Activated T-cell treated with anti-CD3 and anti-CD28 coated beads, Interleukin-2, amount 50 U/mL, for 24 hours (primary cell): ENCODE measurements at regions not wholly inside any gene's neighbourhood (a gene's known extent, or its start where the extent isn't known, plus 50 kb on each side); places are given as distances from the start of the nearest gene placed in this dataset.

ENCODE experiments used
- DNase-seq: peaks from one replicate; pipeline ENCODE4 v3.0.0-alpha.2; 2020
- H3K27ac Mint-ChIP-seq: 2 replicates; pipeline ENCODE4 v1.8.0; 2020; ENCODE audit warnings: mild to moderate bottlenecking, mixed read lengths
- H3K27me3 Mint-ChIP-seq: 2 replicates; pipeline ENCODE4 v1.8.0; 2020; ENCODE audit warnings: mixed read lengths
- H3K36me3 Mint-ChIP-seq: 2 replicates; pipeline ENCODE4 v1.8.0; 2020; ENCODE audit warnings: low read depth, mixed read lengths
- H3K4me1 Mint-ChIP-seq: 2 replicates; pipeline ENCODE4 v1.8.0; 2020; ENCODE audit warnings: low read depth, mixed read lengths
- H3K4me3 Mint-ChIP-seq: 2 replicates; pipeline ENCODE4 v1.8.0; 2020; ENCODE audit warnings: mild to moderate bottlenecking, moderate library complexity, mixed read lengths
- H3K9me3 Mint-ChIP-seq: 2 replicates; pipeline ENCODE4 v1.8.0; 2020; ENCODE audit warnings: mixed read lengths

DNA sequence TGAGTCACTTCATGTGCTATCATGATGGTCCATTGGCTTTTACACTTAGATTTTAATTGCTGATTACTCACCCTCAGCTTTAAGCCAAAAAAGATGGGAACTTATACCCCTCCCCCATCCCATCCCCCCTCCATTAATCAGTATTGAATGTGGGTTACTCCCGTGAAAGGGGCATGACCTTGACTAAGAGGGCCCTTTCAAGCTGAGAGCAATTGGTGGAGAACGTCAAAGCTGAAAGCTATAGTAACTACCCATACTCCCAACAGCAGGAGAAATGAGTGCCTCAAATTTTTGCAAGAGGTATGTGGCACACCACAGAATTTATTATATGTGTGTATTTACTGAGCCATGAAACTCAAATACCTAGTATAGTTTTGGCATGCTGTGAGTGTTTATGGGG lies 99.7 kb upstream of the CDH8 start:
- H3K27ac Mint-ChIP-seq, result no peak overlapping the region
- H3K9me3 Mint-ChIP-seq, result peaks cover 57% of the 10 kb centered on the region

GRCh38 chr16:62135446-62135845 lies 99.2 kb upstream of the CDH8 start:
- Mint-ChIP-seq H3K4me3 (no peak overlapping the region), H3K27me3 (no peaks in the 10 kb centered on the region), H3K4me1 (no peaks in the 10 kb centered on the region), H3K9me3 (peaks cover 57% of the 10 kb centered on the region), H3K27ac (no peak overlapping the region), H3K36me3 (no peaks in the 10 kb centered on the region)
- DNase-seq, result no peak

More for the DNA sequence above, 99.7 kb upstream of the CDH8 start:
- DNase-seq, result no peak
- Mint-ChIP-seq H3K4me3 (no peak overlapping the region), H3K4me1 (no peaks in the 10 kb centered on the region), H3K27me3 (no peaks in the 10 kb centered on the region), H3K36me3 (no peaks in the 10 kb centered on the region)

DNA sequence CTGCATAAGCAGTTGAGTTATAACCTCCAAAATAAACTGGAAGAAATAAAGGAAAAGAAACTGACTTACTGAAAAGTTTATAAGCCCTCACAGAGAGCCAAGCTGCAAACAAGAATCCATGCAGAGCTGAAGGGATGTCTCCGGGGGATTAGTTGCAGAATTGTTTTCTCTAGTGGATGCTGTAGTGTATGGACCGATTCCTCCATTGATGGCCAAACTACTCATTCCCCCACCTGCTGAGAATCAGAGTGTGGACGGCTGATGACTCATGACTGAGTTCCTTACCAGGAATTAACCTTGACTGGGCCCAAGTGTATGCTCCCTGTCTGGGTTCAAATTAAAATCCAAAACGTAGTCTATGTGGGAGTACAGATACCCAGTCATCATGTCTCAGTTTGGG lies 93.9 kb upstream of the CDH8 start:
- Mint-ChIP-seq H3K27me3 (no peaks in the 10 kb centered on the region), H3K4me1 (no peaks in the 10 kb centered on the region), H3K4me3 (no peak overlapping the region), H3K36me3 (no peaks in the 10 kb centered on the region), H3K9me3 (peaks cover 28% of the 10 kb centered on the region), H3K27ac (no peak overlapping the region)
- DNase-seq, result no peak

DNA sequence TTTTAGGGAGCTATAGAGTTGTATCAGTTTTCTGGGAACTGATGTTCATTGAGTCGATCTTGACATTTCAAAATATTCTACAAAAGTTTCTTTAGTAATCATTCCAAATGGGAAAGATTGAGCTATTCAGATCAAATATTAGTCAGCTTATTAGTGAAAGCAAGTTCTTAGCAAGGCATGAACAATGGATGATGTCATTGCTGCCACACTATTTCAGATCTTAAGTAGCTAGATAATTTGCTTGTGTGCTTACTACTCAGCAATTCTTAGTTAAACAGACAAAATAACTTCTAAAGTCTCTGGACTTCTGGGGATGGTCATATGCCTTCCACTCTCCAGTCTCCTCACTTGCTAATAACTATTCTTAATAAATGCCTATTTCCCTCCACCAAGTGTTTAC lies 69.0 kb upstream of the CDH8 start:
- H3K36me3 Mint-ChIP-seq, result no peaks in the 10 kb centered on the region
- H3K27ac Mint-ChIP-seq, result no peak overlapping the region
- no peaks in the 10 kb centered on the region for H3K4me1 Mint-ChIP-seq
- H3K9me3 Mint-ChIP-seq, result peaks cover 11% of the 10 kb centered on the region
- H3K4me3 Mint-ChIP-seq, result no peak overlapping the region
- H3K27me3 Mint-ChIP-seq, result no peaks in the 10 kb centered on the region
- DNase-seq, result no peak

GRCh38 chr16:62102588-62102987 lies 66.3 kb upstream of the CDH8 start:
- peaks cover 14% of the 10 kb centered on the region for H3K9me3 Mint-ChIP-seq
- no peaks in the 10 kb centered on the region for H3K4me1 Mint-ChIP-seq
- no peaks in the 10 kb centered on the region for H3K36me3 Mint-ChIP-seq
- H3K27me3 Mint-ChIP-seq, result no peaks in the 10 kb centered on the region
- no peak overlapping the region for H3K27ac Mint-ChIP-seq
- no peak for DNase-seq
- no peak overlapping the region for H3K4me3 Mint-ChIP-seq

DNA sequence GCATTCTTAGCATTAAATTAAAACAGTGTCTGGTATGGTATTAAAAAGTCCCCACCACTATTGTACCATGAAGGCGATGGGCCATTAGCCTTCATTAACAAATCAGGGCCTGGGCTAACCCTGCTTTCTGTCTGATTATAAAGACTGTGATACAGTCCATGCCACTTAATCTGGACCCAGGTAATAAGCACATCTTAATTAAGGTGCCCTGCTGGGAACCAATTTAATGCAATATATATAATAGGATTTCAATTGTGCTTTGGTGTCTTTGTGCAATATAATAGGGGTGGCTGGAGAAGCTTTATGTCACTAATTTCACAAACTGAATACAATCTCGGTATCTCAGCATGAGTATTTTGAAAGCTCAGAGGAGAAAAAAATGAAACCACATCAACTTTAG lies 64.4 kb upstream of the CDH8 start:
- Mint-ChIP-seq H3K4me1 (no peaks in the 10 kb centered on the region), H3K27me3 (no peaks in the 10 kb centered on the region), H3K36me3 (no peaks in the 10 kb centered on the region), H3K4me3 (no peak overlapping the region), H3K9me3 (peaks cover 17% of the 10 kb centered on the region), H3K27ac (no peak overlapping the region)
- DNase-seq, result no peak

DNA sequence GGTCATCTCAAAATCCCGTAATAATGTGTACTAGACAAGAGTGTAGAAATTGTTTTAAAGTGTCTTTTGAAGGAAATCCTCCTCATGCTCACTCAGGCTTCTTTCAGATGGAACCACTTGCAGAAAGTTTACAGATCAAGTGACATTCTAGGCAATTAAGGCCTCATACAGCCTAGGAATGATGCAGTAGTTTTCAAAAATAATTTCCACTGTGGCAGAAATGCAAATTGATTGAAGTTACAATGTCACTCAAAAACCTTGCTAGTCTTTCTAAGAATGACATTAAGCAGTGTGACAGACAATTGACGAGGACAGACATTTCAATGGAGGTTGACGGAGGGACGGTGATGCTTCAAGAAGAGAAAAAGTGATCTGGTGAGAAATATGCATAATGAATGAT lies 53.5 kb upstream of the CDH8 start:
- Mint-ChIP-seq H3K27ac (no peak overlapping the region), H3K4me3 (no peak overlapping the region), H3K9me3 (peaks cover 15% of the 10 kb centered on the region), H3K27me3 (no peaks in the 10 kb centered on the region), H3K4me1 (no peaks in the 10 kb centered on the region), H3K36me3 (no peaks in the 10 kb centered on the region)
- no peak for DNase-seq

GRCh38 chr16:62088731-62089410 lies 52.6 kb upstream of the CDH8 start:
- Mint-ChIP-seq H3K4me3 (no peak overlapping the region), H3K9me3 (peaks cover 17% of the 10 kb centered on the region)

More at GRCh38 chr16:62088731-62089410, 52.6 kb upstream of the CDH8 start:
- no peaks in the 10 kb centered on the region for H3K36me3 Mint-ChIP-seq
- H3K27ac Mint-ChIP-seq, result no peak overlapping the region
- no peaks in the 10 kb centered on the region for H3K27me3 Mint-ChIP-seq
- no peaks in the 10 kb centered on the region for H3K4me1 Mint-ChIP-seq
- no peak for DNase-seq
